H9 (cell line): ENCODE measurements at regions not wholly inside any gene's neighbourhood (a gene's known extent, or its start where the extent isn't known, plus 50 kb on each side); places are given as distances from the start of the nearest gene placed in this dataset.
A peak's percentile ranks its signal among the peaks of the same experiment; 100 is the strongest.

Experiments used
- DNase-seq: peaks from one replicate; pipeline ENCODE4 v3.0.0-alpha.2; 2017
- H2AFZ ChIP-seq: one replicate; pipeline ENCODE4 v1.6.1; 2013; ENCODE audit warnings: mild to moderate bottlenecking, low read length, control low read depth, moderate library complexity
- H2AK5ac ChIP-seq: 2 replicates; pipeline ENCODE4 v1.6.1; 2013; ENCODE audit warnings: low read length, control low read depth, mixed read lengths; ENCODE audit not compliant: insufficient read length
- H2BK120ac ChIP-seq: one replicate; pipeline ENCODE4 v1.6.1; 2013; ENCODE audit warnings: low read depth, mild to moderate bottlenecking, low read length, control low read depth, inconsistent platforms; ENCODE audit not compliant: poor library complexity, severe bottlenecking
- H2BK12ac ChIP-seq: 2 replicates; pipeline ENCODE4 v1.6.1; 2013; ENCODE audit warnings: low read length, control low read depth, mixed read lengths, low read depth; ENCODE audit not compliant: insufficient read length
- H2BK15ac ChIP-seq: 2 replicates; pipeline ENCODE4 v1.6.1; 2013; ENCODE audit warnings: low read depth, low read length, control low read depth
- H2BK20ac ChIP-seq: one replicate; pipeline ENCODE4 v1.6.1; 2013; ENCODE audit warnings: low read depth, mild to moderate bottlenecking, low read length, control low read depth, inconsistent platforms; ENCODE audit not compliant: poor library complexity, severe bottlenecking
- H2BK5ac ChIP-seq: 2 replicates; pipeline ENCODE4 v1.6.1; 2013; ENCODE audit warnings: low read length, control low read depth, mixed read lengths; ENCODE audit not compliant: insufficient read length
- H3K14ac ChIP-seq: 2 replicates; pipeline ENCODE4 v1.6.1; 2013; ENCODE audit warnings: low read length, control low read depth; ENCODE audit not compliant: insufficient read depth
- H3K18ac ChIP-seq: 2 replicates; pipeline ENCODE4 v1.6.1; 2013; ENCODE audit warnings: low read depth, mild to moderate bottlenecking, mixed read lengths, low read length, control low read depth; ENCODE audit not compliant: insufficient read length
- H3K23ac ChIP-seq: 2 replicates; pipeline ENCODE4 v1.6.1; 2013; ENCODE audit warnings: low read length, control low read depth, mixed read lengths, low read depth; ENCODE audit not compliant: insufficient read length
- H3K23me2 ChIP-seq: 2 replicates; pipeline ENCODE4 v1.6.1; 2013; ENCODE audit warnings: low read depth, mild to moderate bottlenecking, mixed read lengths, low read length, control low read depth; ENCODE audit not compliant: insufficient read length, poor library complexity, severe bottlenecking
- H3K27ac ChIP-seq: 2 replicates; pipeline ENCODE4 v1.5.1; 2013; ENCODE audit warnings: low read length, control low read depth, mixed read lengths, low read depth; ENCODE audit not compliant: insufficient read length
- H3K27me3 ChIP-seq: 2 replicates; pipeline ENCODE4 v1.6.1; 2013; ENCODE audit warnings: low read length, control low read depth, inconsistent platforms; ENCODE audit not compliant: insufficient read depth
- H3K4ac ChIP-seq: 2 replicates; pipeline ENCODE4 v1.6.1; 2013; ENCODE audit warnings: low read depth, mild to moderate bottlenecking, control low read depth, inconsistent platforms, low read length, moderate library complexity
- H3K4me1 ChIP-seq: 2 replicates; pipeline ENCODE4 v1.6.1; 2013; ENCODE audit warnings: low read length, control low read depth, inconsistent platforms; ENCODE audit not compliant: insufficient read depth
- H3K4me2 ChIP-seq: 2 replicates; pipeline ENCODE4 v1.6.1; 2013; ENCODE audit warnings: low read length, control low read depth, mixed read lengths; ENCODE audit not compliant: insufficient read length, insufficient read depth
- H3K56ac ChIP-seq: 2 replicates; pipeline ENCODE4 v1.6.1; 2013; ENCODE audit warnings: low read depth, mild to moderate bottlenecking, mixed read lengths, low read length, control low read depth; ENCODE audit not compliant: insufficient read length
- H3K79me1 ChIP-seq: 2 replicates; pipeline ENCODE4 v1.6.1; 2013; ENCODE audit warnings: low read depth, mild to moderate bottlenecking, moderate library complexity, low read length, control low read depth, inconsistent platforms; ENCODE audit not compliant: insufficient read depth, poor library complexity, severe bottlenecking
- H3K79me2 ChIP-seq: 2 replicates; pipeline ENCODE4 v1.6.1; 2013; ENCODE audit warnings: low read length, control low read depth, inconsistent platforms; ENCODE audit not compliant: insufficient read depth
- H3K9ac ChIP-seq: 2 replicates; pipeline ENCODE4 v1.6.1; 2013; ENCODE audit warnings: low read length, control low read depth, mixed read lengths; ENCODE audit not compliant: insufficient read length; ENCODE audit errors: extremely low read depth
- H3K9me3 ChIP-seq: one replicate; pipeline ENCODE4 v1.6.1; 2013; ENCODE audit warnings: low read depth, low read length, inconsistent platforms; ENCODE audit not compliant: control insufficient read depth
- H3T11ph ChIP-seq: one replicate; pipeline ENCODE4 v1.6.1; 2013; ENCODE audit warnings: mild to moderate bottlenecking, low read length, control low read depth, inconsistent platforms
- H4K20me1 ChIP-seq: one replicate; pipeline ENCODE4 v1.6.1; 2013; ENCODE audit not compliant: control insufficient read depth, insufficient read length, insufficient read depth
- H4K5ac ChIP-seq: 2 replicates; pipeline ENCODE4 v1.6.1; 2013; ENCODE audit warnings: low read depth, mild to moderate bottlenecking, mixed read lengths, low read length, control low read depth; ENCODE audit not compliant: insufficient read length
- H4K8ac ChIP-seq: replicated peaks from 2 replicates; pipeline ENCODE4 v1.6.1; 2013; ENCODE audit warnings: low read length, control low read depth, mixed read lengths, low read depth; ENCODE audit not compliant: insufficient read length
- H4K91ac ChIP-seq: 2 replicates; pipeline ENCODE4 v1.6.1; 2013; ENCODE audit warnings: low read depth, mild to moderate bottlenecking, moderate library complexity, mixed read lengths, low read length, control low read depth; ENCODE audit not compliant: insufficient read length
- H3K27ac Mint-ChIP-seq, 3 experiments: 2 replicates in 2 of 3; 3 replicates in 1 of 3; pipeline ENCODE4 v1.8.0; 2020 to 2021; ENCODE audit warnings: mixed read lengths in 3 of 3, mild to moderate bottlenecking in 1 of 3, moderate library complexity in 1 of 3
- H3K27me3 Mint-ChIP-seq: 2 replicates; pipeline ENCODE4 v1.8.0; 2021; ENCODE audit warnings: low read depth, mild to moderate bottlenecking, moderate library complexity, mixed read lengths
- H3K36me3 Mint-ChIP-seq, 3 experiments: 2 replicates in 2 of 3; 3 replicates in 1 of 3; pipeline ENCODE4 v1.8.0; 2020 to 2021; ENCODE audit warnings: low read depth in 3 of 3, mixed read lengths in 3 of 3; ENCODE audit not compliant: insufficient read depth in 1 of 3
- H3K4me1 Mint-ChIP-seq, 2 experiments: 2 replicates each; pipeline ENCODE4 v1.8.0; 2020; ENCODE audit warnings: mixed read lengths in 2 of 2
- H3K4me3 Mint-ChIP-seq, 2 experiments: 2 replicates in 1 of 2; 3 replicates in 1 of 2; pipeline ENCODE4 v1.8.0; 2020 to 2021; ENCODE audit warnings: mild to moderate bottlenecking in 2 of 2, mixed read lengths in 2 of 2, moderate library complexity in 1 of 2
- H3K9me3 Mint-ChIP-seq, 2 experiments: 2 replicates in 1 of 2; 3 replicates in 1 of 2; pipeline ENCODE4 v1.8.0; 2020; ENCODE audit warnings: mild to moderate bottlenecking in 2 of 2, mixed read lengths in 2 of 2, moderate library complexity in 1 of 2
- WGBS: extraction: QIAGEN DNeasy Blood & Tissue Kit; methylation state at CpG from one replicate; pipeline ENCODE4 v1.1.7; 2013; ENCODE audit warnings: missing lambda C conversion rate, low lambda C conversion rate, mixed read lengths; ENCODE audit not compliant: insufficient read length; ENCODE audit errors: extremely low coverage; 5-methylcytosine and 5-hydroxymethylcytosine counted together
- TF ChIP-seq, protein P1 (sequence below): fragments of 200-600 bp; sonication (generic); conservative IDR thresholded peaks from 3 replicates; pipeline ENCODE4 v1.8.0; 2021; ENCODE audit warnings: antibody characterized with exemption, mild to moderate bottlenecking

DNA sequence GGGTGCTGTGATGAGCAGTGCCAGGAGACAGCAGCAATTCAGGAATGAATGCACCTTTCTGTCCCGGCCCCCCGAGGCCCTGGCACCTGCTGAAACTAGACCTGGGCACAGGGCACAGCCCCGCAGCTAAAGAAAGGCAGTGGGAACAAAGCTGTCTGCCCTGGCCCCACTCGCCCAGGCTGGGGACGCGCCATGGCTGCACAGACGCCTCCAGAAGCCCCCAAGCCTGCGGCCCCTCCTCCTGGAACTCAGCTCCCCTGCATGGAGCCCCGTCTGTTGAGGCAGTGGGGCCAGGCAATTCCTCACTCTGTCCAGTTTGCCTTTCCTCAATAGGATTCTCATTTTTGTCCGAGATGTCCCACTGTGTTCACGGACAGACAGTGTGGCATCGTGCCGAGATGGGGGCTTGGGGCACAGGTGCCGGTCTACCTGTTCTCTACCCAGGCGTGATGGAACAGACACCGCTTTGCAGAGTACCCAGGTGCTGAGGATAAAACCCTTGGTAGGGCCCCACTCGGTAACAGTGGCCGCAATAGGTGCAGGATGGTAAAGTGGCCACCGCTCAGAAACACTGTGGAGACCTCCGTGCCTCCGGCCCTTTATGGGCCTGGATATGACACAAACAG, 146.5 kb upstream of the SOX1 start:
- peaks cover 2% of the 10 kb centered on the region; the same call in 1 of the 2 replicates for H3K4me1 ChIP-seq
- no peak overlapping the region for H2BK120ac ChIP-seq
- Mint-ChIP-seq H3K36me3 (no peaks in the 10 kb centered on the region; a peak in 2 of 7 replicates), H3K4me3 (no peak overlapping the region), H3K4me1 (peaks cover 9 to 16% of the 10 kb centered on the region in 2 experiments; a peak in 3 of 4 replicates), H3K9me3 (no peaks in the 10 kb centered on the region; a peak in 2 of 5 replicates), H3K27ac (no peak overlapping the region), H3K27me3 (peaks cover 36% of the 10 kb centered on the region)
- no peak overlapping the region for H2AK5ac ChIP-seq
- no peaks in the 10 kb centered on the region for H3K27me3 ChIP-seq
- no peak overlapping the region for H3K18ac ChIP-seq
- no peaks in the 10 kb centered on the region for H3K9me3 ChIP-seq
- H4K8ac ChIP-seq: no peak overlapping the region
- H4K91ac ChIP-seq: no peak overlapping the region
- DNase-seq: peak; percentile 22
- no peaks in the 10 kb centered on the region for H3K79me2 ChIP-seq
- no peak overlapping the region for H3T11ph ChIP-seq
- H2BK20ac ChIP-seq: no peak overlapping the region
- TF ChIP-seq, protein P1, sequence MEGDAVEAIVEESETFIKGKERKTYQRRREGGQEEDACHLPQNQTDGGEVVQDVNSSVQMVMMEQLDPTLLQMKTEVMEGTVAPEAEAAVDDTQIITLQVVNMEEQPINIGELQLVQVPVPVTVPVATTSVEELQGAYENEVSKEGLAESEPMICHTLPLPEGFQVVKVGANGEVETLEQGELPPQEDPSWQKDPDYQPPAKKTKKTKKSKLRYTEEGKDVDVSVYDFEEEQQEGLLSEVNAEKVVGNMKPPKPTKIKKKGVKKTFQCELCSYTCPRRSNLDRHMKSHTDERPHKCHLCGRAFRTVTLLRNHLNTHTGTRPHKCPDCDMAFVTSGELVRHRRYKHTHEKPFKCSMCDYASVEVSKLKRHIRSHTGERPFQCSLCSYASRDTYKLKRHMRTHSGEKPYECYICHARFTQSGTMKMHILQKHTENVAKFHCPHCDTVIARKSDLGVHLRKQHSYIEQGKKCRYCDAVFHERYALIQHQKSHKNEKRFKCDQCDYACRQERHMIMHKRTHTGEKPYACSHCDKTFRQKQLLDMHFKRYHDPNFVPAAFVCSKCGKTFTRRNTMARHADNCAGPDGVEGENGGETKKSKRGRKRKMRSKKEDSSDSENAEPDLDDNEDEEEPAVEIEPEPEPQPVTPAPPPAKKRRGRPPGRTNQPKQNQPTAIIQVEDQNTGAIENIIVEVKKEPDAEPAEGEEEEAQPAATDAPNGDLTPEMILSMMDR: no peak
- H4K20me1 ChIP-seq: no peaks in the 10 kb centered on the region
- no CpG with 5 or more reads among the region's 21 CpGs for WGBS
- H3K27ac ChIP-seq: no peak overlapping the region
- H3K4me2 ChIP-seq: no peak overlapping the region
- no peak overlapping the region for H2AFZ ChIP-seq
- H2BK12ac ChIP-seq: no peak overlapping the region
- no peak overlapping the region for H4K5ac ChIP-seq
- H3K4ac ChIP-seq: no peak overlapping the region
- no peaks in the 10 kb centered on the region for H3K23me2 ChIP-seq
- no peak overlapping the region for H3K14ac ChIP-seq
- no peak overlapping the region for H2BK5ac ChIP-seq
- H3K56ac ChIP-seq: no peak overlapping the region
- no peaks in the 10 kb centered on the region for H3K79me1 ChIP-seq
- H2BK15ac ChIP-seq: no peak overlapping the region
- no peak overlapping the region for H3K9ac ChIP-seq
- H3K23ac ChIP-seq: no peak overlapping the region
